ENCODE measurements at regions not wholly inside any gene's neighbourhood (a gene's known extent, or its start where the extent isn't known, plus 50 kb on each side); places are given as distances from the start of the nearest gene placed in this dataset.

DNA sequence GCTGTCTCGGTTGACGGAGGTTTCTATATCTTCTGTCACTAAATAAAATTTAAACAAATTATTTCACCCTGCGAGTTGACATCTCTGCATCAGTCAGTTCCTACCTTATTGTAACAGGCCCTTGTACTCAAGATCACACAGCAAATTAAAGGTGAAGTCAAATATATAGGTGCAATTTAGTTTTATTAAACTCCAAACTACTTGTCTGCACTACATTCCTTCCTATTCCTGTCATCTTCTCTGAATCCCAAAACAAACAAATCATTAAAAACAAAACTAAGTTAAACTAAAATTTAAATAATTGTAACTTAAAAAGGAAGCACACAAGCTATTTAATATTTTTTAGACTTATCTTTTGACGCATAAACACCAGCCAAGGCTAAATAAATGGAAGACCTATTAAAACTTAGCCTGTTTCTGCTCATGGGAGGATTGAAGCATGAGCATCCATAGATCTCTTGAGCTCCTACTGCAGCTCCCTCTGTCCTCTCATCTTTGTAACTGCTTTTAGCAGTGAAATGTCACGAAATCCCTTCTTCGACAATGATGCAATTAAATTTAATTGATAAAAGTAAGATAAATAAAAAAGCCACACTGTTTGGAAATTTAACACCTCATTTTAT, 1152.3 kb upstream of the GJE1 start:
- TF ChIP-seq, protein P1, sequence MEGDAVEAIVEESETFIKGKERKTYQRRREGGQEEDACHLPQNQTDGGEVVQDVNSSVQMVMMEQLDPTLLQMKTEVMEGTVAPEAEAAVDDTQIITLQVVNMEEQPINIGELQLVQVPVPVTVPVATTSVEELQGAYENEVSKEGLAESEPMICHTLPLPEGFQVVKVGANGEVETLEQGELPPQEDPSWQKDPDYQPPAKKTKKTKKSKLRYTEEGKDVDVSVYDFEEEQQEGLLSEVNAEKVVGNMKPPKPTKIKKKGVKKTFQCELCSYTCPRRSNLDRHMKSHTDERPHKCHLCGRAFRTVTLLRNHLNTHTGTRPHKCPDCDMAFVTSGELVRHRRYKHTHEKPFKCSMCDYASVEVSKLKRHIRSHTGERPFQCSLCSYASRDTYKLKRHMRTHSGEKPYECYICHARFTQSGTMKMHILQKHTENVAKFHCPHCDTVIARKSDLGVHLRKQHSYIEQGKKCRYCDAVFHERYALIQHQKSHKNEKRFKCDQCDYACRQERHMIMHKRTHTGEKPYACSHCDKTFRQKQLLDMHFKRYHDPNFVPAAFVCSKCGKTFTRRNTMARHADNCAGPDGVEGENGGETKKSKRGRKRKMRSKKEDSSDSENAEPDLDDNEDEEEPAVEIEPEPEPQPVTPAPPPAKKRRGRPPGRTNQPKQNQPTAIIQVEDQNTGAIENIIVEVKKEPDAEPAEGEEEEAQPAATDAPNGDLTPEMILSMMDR (conservative IDR thresholded peaks at IDR 0.05; ENCODE audit: low read depth, low read length), result 0 out of 2 replicates have a peak, but pooled peaks have one; percentile 8
- no peak for TF ChIP-seq EZH2 (IDR thresholded peaks at IDR 0.05; ENCODE audit: borderline replicate concordance, low read depth, low read length, poor library complexity, severe bottlenecking)

All from A673 (cell line).